ENCODE measurements at regions not wholly inside any gene's neighbourhood (a gene's known extent, or its start where the extent isn't known, plus 50 kb on each side); places are given as distances from the start of the nearest gene placed in this dataset.

DNA sequence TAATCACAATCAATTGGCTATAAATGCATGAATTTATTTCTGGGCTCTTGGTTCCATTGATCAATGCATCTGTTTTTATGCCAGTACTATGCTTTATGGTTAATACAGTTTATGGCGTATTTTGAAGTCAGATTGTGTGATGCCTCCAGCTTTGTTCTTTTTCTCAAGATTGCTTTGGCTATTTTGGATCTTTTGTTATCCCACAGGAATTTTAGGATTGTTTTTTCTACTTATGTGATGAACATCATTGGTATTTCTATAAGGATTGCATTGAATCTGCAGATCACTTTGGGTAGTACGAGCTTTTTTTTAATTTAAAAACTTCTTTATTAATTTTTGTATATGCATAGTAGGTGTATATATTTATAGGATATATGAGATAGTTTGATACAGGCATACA is 338.7 kb upstream of the IGFBP7 start:
- TF ChIP-seq, protein P1, sequence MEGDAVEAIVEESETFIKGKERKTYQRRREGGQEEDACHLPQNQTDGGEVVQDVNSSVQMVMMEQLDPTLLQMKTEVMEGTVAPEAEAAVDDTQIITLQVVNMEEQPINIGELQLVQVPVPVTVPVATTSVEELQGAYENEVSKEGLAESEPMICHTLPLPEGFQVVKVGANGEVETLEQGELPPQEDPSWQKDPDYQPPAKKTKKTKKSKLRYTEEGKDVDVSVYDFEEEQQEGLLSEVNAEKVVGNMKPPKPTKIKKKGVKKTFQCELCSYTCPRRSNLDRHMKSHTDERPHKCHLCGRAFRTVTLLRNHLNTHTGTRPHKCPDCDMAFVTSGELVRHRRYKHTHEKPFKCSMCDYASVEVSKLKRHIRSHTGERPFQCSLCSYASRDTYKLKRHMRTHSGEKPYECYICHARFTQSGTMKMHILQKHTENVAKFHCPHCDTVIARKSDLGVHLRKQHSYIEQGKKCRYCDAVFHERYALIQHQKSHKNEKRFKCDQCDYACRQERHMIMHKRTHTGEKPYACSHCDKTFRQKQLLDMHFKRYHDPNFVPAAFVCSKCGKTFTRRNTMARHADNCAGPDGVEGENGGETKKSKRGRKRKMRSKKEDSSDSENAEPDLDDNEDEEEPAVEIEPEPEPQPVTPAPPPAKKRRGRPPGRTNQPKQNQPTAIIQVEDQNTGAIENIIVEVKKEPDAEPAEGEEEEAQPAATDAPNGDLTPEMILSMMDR (IDR thresholded peaks at IDR 0.05), result no peak
- TF ChIP-seq POLR2AphosphoS5 (IDR thresholded peaks at IDR 0.05) (no peak), EP300 (IDR thresholded peaks at IDR 0.05) (no peak)
